ENCODE measurements at regions not wholly inside any gene's neighbourhood (a gene's known extent, or its start where the extent isn't known, plus 50 kb on each side); places are given as distances from the start of the nearest gene placed in this dataset.

DNA sequence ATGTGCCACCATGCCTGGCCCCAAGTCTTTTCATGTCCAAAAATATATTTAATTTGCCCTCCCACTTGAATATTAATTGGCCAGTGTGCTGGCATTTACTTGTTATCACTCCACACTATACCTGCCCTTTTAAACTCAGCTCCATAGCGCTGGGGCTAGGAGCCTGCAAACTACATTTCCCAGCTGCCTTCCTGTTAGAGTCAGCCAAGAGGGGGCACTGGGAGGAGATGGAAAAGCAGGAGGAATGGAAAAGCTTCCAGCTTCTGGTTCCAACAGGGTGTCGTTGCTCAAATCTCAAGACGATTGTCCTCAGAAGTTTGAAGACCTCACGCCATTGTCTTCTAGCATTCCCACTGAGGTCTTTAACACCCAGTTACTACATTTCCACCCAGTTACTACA lies 315.5 kb downstream of the BCOR start:
- Histone ChIP-seq H3K36me3 (ENCODE audit: control insufficient read depth, low read length) (no peaks in the 10 kb centered on the region), H3K4me2 (ENCODE audit: low read length) (no peak overlapping the region), H3K79me2 (ENCODE audit: control insufficient read depth, low read length) (no peaks in the 10 kb centered on the region), H3K27me3 (ENCODE audit: control insufficient read depth, low read length) (no peaks in the 10 kb centered on the region), H4K20me1 (ENCODE audit: control insufficient read depth, insufficient read depth, low read depth, low read length) (no peaks in the 10 kb centered on the region), H3K9me3 (ENCODE audit: control insufficient read depth, insufficient read depth, low read length) (no peaks in the 10 kb centered on the region), H3K9me2 (replicated peaks; ENCODE audit: control insufficient read depth, low read length) (no peaks in the 10 kb centered on the region), H3K4me3 (ENCODE audit: low read length) (no peak overlapping the region), H3K4me1 (ENCODE audit: control insufficient read depth, low read length) (no peaks in the 10 kb centered on the region), H3K27ac (ENCODE audit: low read depth, low read length) (no peak overlapping the region), H3F3A (ENCODE audit: control insufficient read depth, insufficient read depth) (no peaks in the 10 kb centered on the region)
- TF ChIP-seq EZH2phosphoT487 (IDR thresholded peaks at IDR 0.05; ENCODE audit: borderline replicate concordance, low read length) = no peak
- TF ChIP-seq, protein P1, sequence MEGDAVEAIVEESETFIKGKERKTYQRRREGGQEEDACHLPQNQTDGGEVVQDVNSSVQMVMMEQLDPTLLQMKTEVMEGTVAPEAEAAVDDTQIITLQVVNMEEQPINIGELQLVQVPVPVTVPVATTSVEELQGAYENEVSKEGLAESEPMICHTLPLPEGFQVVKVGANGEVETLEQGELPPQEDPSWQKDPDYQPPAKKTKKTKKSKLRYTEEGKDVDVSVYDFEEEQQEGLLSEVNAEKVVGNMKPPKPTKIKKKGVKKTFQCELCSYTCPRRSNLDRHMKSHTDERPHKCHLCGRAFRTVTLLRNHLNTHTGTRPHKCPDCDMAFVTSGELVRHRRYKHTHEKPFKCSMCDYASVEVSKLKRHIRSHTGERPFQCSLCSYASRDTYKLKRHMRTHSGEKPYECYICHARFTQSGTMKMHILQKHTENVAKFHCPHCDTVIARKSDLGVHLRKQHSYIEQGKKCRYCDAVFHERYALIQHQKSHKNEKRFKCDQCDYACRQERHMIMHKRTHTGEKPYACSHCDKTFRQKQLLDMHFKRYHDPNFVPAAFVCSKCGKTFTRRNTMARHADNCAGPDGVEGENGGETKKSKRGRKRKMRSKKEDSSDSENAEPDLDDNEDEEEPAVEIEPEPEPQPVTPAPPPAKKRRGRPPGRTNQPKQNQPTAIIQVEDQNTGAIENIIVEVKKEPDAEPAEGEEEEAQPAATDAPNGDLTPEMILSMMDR (IDR thresholded peaks at IDR 0.05; ENCODE audit: low read depth, low read length, poor library complexity, severe bottlenecking) = no peak

DNA sequence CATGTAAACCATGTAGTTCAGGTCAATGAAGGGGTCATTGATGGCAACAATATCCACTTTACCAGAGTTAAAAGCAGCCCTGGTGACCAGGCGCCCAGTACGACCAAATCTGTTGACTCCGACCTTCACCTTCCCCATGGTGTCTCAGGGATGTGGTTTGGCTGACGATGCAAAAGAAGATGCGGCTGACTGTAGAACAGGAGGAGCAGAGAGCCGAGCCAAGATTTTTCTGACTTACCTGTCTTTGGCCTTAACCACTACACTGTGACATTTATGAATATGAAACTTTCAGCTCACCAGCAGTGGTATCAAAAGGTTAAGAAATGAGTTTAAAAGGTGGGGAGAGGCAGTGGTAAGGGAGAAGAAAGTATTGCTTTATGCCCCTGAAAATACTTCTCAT lies 309.8 kb downstream of the BCOR start:
- Histone ChIP-seq H3K27ac (ENCODE audit: low read depth, low read length) (no peak overlapping the region), H3K4me3 (ENCODE audit: low read length) (no peak overlapping the region), H3K27me3 (ENCODE audit: control insufficient read depth, low read length) (no peaks in the 10 kb centered on the region), H3K36me3 (ENCODE audit: control insufficient read depth, low read length) (no peaks in the 10 kb centered on the region), H3K79me2 (ENCODE audit: control insufficient read depth, low read length) (no peaks in the 10 kb centered on the region), H3F3A (ENCODE audit: control insufficient read depth, insufficient read depth) (no peaks in the 10 kb centered on the region), H3K9me2 (replicated peaks; ENCODE audit: control insufficient read depth, low read length) (no peaks in the 10 kb centered on the region), H3K4me1 (ENCODE audit: control insufficient read depth, low read length) (no peaks in the 10 kb centered on the region), H3K9me3 (ENCODE audit: control insufficient read depth, insufficient read depth, low read length) (no peaks in the 10 kb centered on the region), H3K4me2 (ENCODE audit: low read length) (no peak overlapping the region), H4K20me1 (ENCODE audit: control insufficient read depth, insufficient read depth, low read depth, low read length) (no peaks in the 10 kb centered on the region)
- TF ChIP-seq, protein P1 (IDR thresholded peaks at IDR 0.05; ENCODE audit: low read depth, low read length, poor library complexity, severe bottlenecking) = no peak
- no peak for TF ChIP-seq EZH2phosphoT487 (IDR thresholded peaks at IDR 0.05; ENCODE audit: borderline replicate concordance, low read length)

DNA sequence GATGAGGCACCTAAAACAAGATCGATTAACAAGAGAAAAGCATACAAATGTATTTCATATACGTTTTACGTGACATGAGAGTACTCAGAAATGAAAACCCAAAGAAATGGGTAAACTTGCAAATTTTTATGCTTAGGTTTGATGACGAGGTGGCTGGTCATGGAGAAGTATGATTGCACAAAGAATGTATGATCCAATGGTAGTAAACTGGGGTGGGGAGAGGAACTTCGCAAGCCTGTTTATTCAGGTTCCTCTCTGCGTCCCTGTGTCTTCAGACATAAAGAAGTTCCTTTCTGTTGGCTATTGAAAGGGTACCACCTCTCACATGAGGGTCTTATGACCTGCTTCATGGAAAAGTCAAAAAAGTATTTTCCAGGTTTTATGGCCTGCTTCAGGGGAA lies 309.2 kb downstream of the BCOR start:
- Histone ChIP-seq H3K4me1 (ENCODE audit: control insufficient read depth, low read length) (no peaks in the 10 kb centered on the region), H3K27ac (ENCODE audit: low read depth, low read length) (no peak overlapping the region), H3F3A (ENCODE audit: control insufficient read depth, insufficient read depth) (no peaks in the 10 kb centered on the region), H4K20me1 (ENCODE audit: control insufficient read depth, insufficient read depth, low read depth, low read length) (no peaks in the 10 kb centered on the region), H3K4me3 (ENCODE audit: low read length) (no peak overlapping the region), H3K27me3 (ENCODE audit: control insufficient read depth, low read length) (no peaks in the 10 kb centered on the region), H3K9me3 (ENCODE audit: control insufficient read depth, insufficient read depth, low read length) (no peaks in the 10 kb centered on the region), H3K4me2 (ENCODE audit: low read length) (no peak overlapping the region), H3K36me3 (ENCODE audit: control insufficient read depth, low read length) (no peaks in the 10 kb centered on the region), H3K9me2 (replicated peaks; ENCODE audit: control insufficient read depth, low read length) (no peaks in the 10 kb centered on the region), H3K79me2 (ENCODE audit: control insufficient read depth, low read length) (no peaks in the 10 kb centered on the region)
- TF ChIP-seq EZH2phosphoT487 (IDR thresholded peaks at IDR 0.05; ENCODE audit: borderline replicate concordance, low read length) = no peak
- TF ChIP-seq, protein P1 (IDR thresholded peaks at IDR 0.05; ENCODE audit: low read depth, low read length, poor library complexity, severe bottlenecking) = no peak

DNA sequence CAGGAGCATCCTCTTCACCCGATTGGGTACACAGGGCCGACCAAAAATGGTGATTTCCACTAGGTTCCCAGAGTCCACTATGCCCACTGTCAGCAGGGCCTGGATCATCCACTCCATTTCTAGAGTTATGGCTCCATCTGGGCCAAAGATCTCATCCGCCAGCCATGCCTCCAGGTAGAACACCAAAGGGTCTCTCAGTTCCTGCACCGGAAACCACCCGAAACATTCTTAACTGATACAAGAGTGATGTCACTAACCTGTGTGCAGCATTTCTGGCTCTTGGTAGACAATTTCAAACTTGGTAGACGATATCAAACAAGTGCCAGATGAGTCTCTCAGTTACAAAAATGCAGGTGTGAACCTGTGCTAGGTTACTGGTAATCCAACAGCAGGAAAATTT lies 306.1 kb downstream of the BCOR start:
- no peaks in the 10 kb centered on the region for H3K79me2 ChIP-seq (ENCODE audit: control insufficient read depth, low read length)
- H3K4me2 ChIP-seq (ENCODE audit: low read length) = no peak overlapping the region
- H3K4me3 ChIP-seq (ENCODE audit: low read length) = no peak overlapping the region
- no peaks in the 10 kb centered on the region for H3K36me3 ChIP-seq (ENCODE audit: control insufficient read depth, low read length)
- no peak overlapping the region for H3K27ac ChIP-seq (ENCODE audit: low read depth, low read length)
- no peaks in the 10 kb centered on the region for H3K27me3 ChIP-seq (ENCODE audit: control insufficient read depth, low read length)
- H3K9me3 ChIP-seq (ENCODE audit: control insufficient read depth, insufficient read depth, low read length) = no peaks in the 10 kb centered on the region
- no peaks in the 10 kb centered on the region for H3K4me1 ChIP-seq (ENCODE audit: control insufficient read depth, low read length)
- H3F3A ChIP-seq (ENCODE audit: control insufficient read depth, insufficient read depth) = no peaks in the 10 kb centered on the region
- H3K9me2 ChIP-seq (replicated peaks; ENCODE audit: control insufficient read depth, low read length) = no peaks in the 10 kb centered on the region
- TF ChIP-seq, protein P1 (IDR thresholded peaks at IDR 0.05; ENCODE audit: low read depth, low read length, poor library complexity, severe bottlenecking) = no peak
- TF ChIP-seq EZH2phosphoT487 (IDR thresholded peaks at IDR 0.05; ENCODE audit: borderline replicate concordance, low read length) = no peak
- H4K20me1 ChIP-seq (ENCODE audit: control insufficient read depth, insufficient read depth, low read depth, low read length) = no peaks in the 10 kb centered on the region

Measured in DOHH2 (cell line).